ENCODE measurements at regions not wholly inside any gene's neighbourhood (a gene's known extent, or its start where the extent isn't known, plus 50 kb on each side); places are given as distances from the start of the nearest gene placed in this dataset.
"Not testable (repeated sequence)": the region's sequence is repeated elsewhere in the genome, so short reads cannot be mapped to it uniquely, and the experiment has no call there.

GRCh38 chr9:31137176-31138160 is 1247.0 kb upstream of the ACO1 start:
- DNase-seq (ENCODE audit: low read depth in 2 of 3, low spot score in 2 of 3), result no peak

GRCh38 chr9:31140316-31140715 is 1244.1 kb upstream of the ACO1 start:
- no peak for DNase-seq (ENCODE audit: low read depth in 2 of 3, low spot score in 2 of 3)

GRCh38 chr9:31142456-31142855 is 1242.0 kb upstream of the ACO1 start:
- no peak for DNase-seq (ENCODE audit: low read depth in 2 of 3, low spot score in 2 of 3)

GRCh38 chr9:31144614-31145013 is 1239.8 kb upstream of the ACO1 start:
- no peak for DNase-seq (ENCODE audit: low read depth in 2 of 3, low spot score in 2 of 3)

GRCh38 chr9:31146485-31147166 is 1237.8 kb upstream of the ACO1 start:
- DNase-seq (ENCODE audit: low read depth in 2 of 3, low spot score in 2 of 3), result no peak

GRCh38 chr9:31153250-31153840 is 1231.1 kb upstream of the ACO1 start:
- no peak for DNase-seq (ENCODE audit: low read depth in 2 of 3, low spot score in 2 of 3)

GRCh38 chr9:31166516-31166915 is 1217.9 kb upstream of the ACO1 start:
- DNase-seq (ENCODE audit: low read depth in 2 of 3, low spot score in 2 of 3), result no peak

GRCh38 chr9:31168161-31168560 is 1216.3 kb upstream of the ACO1 start:
- no peak for DNase-seq (ENCODE audit: low read depth in 2 of 3, low spot score in 2 of 3)

GRCh38 chr9:31174681-31175080 is 1209.8 kb upstream of the ACO1 start:
- no peak for DNase-seq (ENCODE audit: low read depth in 2 of 3, low spot score in 2 of 3)

GRCh38 chr9:31183866-31184265 is 1200.6 kb upstream of the ACO1 start:
- no peak for DNase-seq (ENCODE audit: low read depth in 2 of 3, low spot score in 2 of 3)

GRCh38 chr9:31185831-31186230 is 1198.6 kb upstream of the ACO1 start:
- no peak for DNase-seq (ENCODE audit: low read depth in 2 of 3, low spot score in 2 of 3)

GRCh38 chr9:31188496-31188895 is 1195.9 kb upstream of the ACO1 start:
- DNase-seq (ENCODE audit: low read depth in 2 of 3, low spot score in 2 of 3), result no peak

- DNase-seq (ENCODE audit: low read depth in 2 of 3, low spot score in 2 of 3), result peak in 2 of 3 donors; percentile 59 to 77
Measured at GRCh38 chr9:31210978-31211570, 1173.4 kb upstream of the ACO1 start.

GRCh38 chr9:31229976-31230375 is 1154.5 kb upstream of the ACO1 start:
- not testable (repeated sequence) for DNase-seq (ENCODE audit: low read depth in 2 of 3, low spot score in 2 of 3)

GRCh38 chr9:31232485-31232884 is 1152.0 kb upstream of the ACO1 start:
- no peak for DNase-seq (ENCODE audit: low read depth in 2 of 3, low spot score in 2 of 3)

GRCh38 chr9:31236344-31236743 is 1148.1 kb upstream of the ACO1 start:
- DNase-seq (ENCODE audit: low read depth in 2 of 3, low spot score in 2 of 3), result no peak

GRCh38 chr9:31243386-31243785 is 1141.1 kb upstream of the ACO1 start:
- no peak for DNase-seq (ENCODE audit: low read depth in 2 of 3, low spot score in 2 of 3)

- no peak for DNase-seq (ENCODE audit: low read depth in 2 of 3, low spot score in 2 of 3)
Measured at GRCh38 chr9:31248156-31248555, 1136.3 kb upstream of the ACO1 start.

- DNase-seq (ENCODE audit: low read depth in 2 of 3, low spot score in 2 of 3), result no peak
Measured at GRCh38 chr9:31251386-31251785, 1133.1 kb upstream of the ACO1 start.

- DNase-seq (ENCODE audit: low read depth in 2 of 3, low spot score in 2 of 3), result no peak
Measured at GRCh38 chr9:31253800-31254762, 1130.4 kb upstream of the ACO1 start.

All from hematopoietic multipotent progenitor cell (in vitro differentiated cells).